Activated T-cell treated with anti-CD3 and anti-CD28 coated beads, Interleukin-2, amount 50 U/mL, for 48 hours (primary cell): ENCODE measurements at regions not wholly inside any gene's neighbourhood (a gene's known extent, or its start where the extent isn't known, plus 50 kb on each side); places are given as distances from the start of the nearest gene placed in this dataset.

Source experiments
- DNase-seq, 2 experiments: peaks; one replicate each; pipeline ENCODE4 v3.0.0-alpha.2; 2020

DNA sequence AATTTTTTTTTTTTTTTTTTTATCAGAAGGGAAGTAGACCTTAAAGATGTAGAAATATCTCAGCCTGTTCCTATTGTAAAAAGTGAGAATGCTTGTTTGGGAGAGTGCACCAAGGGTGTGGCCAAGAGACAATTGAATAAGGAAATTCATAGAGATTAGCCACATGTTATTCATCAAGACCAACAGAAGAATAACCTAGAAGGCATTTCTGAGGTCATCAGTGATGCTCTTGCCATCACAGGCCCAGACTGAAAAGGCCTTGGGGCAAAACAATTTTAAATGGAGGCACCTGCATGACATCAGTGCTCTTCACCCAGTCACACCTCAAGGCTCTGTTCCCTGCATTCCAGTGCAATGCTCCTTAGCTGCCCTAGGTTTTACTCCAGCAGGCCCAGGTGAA lies 2043.3 kb upstream of the PIK3C3 start:
- DNase-seq, result no peak

DNA sequence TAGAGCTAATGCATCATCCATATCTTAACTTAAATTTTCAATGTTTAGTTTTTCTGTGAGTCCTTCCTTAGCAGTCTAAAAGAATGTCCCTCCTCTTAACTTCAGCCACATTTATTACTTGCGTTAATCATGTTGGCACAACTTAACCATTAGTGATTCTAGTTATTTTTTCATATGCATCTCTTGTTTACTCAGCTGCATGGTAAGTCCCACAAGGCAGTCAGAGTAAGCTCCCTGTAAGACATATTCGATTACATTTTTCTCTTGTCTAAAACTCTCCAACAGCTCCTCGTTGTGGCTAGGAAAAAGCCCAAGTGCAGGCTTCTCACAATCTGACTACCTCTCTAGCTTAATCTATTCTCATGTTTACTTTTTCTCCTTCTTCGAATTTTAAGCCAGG lies 2045.3 kb upstream of the PIK3C3 start:
- DNase-seq, result no peak

- no peak for DNase-seq
These were observed 2068.9 kb upstream of the PIK3C3 start for GRCh38 chr18:39886136-39886535.

DNA sequence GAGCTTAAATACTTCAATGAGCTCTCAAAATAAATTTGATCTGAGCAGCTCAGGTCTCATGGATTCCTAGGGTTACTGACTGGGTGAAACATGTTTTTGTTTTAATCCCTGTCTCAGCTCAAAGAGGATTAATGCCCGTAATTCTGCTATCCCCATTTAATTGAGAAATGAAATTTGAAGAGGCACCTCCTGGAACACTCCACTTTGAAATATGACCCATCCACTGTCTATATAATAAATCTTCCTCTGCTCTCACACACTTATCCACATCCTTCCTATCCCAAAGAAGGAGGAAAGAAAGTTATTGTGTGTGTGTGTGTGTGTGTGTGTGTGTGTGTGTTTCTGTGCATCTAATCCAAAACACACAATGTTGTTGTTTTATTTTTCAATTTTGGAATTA lies 2082.4 kb upstream of the PIK3C3 start:
- no peak for DNase-seq

DNA sequence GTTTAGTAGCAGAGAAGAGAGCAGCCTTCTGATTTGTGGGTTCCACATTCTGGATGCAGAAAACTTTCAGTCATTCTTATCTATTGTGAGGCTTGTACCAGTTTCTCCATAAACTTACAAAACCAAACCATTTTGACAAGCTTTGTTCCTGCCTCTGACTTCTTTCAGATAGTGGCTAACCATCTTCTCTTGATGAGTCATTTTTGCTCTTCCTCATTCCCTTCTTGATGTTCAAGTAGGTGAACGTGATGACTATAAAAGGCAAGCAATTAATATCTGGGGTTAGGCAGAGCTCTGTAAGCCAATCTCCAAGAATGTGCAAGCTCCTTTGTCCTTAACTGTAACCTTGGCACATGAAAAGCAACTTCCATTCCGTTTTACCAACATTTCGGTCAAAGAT lies 2083.1 kb upstream of the PIK3C3 start:
- no peak for DNase-seq

- no peak for DNase-seq
These were observed 2084.4 kb upstream of the PIK3C3 start for GRCh38 chr18:39870591-39870990.

- no peak for DNase-seq
These were observed 2091.1 kb upstream of the PIK3C3 start for GRCh38 chr18:39863916-39864315.

DNA sequence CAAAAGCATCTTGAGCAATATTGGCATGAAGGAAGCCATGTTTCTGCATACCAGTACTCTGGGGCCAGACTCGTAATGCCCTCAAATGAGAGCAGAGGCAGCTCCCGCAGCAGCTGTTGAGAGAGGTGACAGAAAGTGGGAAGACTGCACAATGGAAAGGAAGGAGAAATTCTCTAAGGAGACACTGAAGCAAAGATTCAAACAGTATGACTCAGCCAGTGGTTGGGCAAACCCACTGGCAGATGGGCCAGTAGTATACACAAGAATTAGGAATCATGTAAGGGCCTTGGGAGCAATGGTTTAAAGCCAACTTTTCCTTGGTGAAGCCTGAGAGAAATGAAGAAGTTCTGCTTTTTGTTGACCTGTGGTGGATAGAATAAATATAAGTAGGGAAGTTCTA lies 2092.7 kb upstream of the PIK3C3 start:
- no peak for DNase-seq

- DNase-seq, result no peak
These were observed 2100.7 kb upstream of the PIK3C3 start for GRCh38 chr18:39854291-39854690.

DNA sequence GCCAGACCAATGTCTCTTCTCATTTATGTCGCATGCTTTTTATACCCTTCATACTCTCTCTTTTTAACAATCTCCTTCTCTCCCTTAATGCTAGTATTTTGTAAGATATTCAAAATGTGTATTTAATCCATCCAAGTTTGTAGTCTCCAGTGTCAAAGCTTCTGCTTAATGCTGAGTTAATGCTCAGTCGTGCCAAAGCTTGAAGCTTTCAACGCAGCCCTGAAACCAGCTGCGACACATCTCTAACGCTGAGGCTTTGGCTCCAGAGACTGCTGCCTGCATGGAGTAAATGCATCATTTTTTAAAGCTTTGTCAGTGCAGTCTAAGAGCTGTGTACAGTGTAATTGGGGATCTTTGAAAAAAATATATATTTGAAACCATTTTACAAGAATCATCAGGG lies 2108.8 kb upstream of the PIK3C3 start:
- no peak for DNase-seq

DNA sequence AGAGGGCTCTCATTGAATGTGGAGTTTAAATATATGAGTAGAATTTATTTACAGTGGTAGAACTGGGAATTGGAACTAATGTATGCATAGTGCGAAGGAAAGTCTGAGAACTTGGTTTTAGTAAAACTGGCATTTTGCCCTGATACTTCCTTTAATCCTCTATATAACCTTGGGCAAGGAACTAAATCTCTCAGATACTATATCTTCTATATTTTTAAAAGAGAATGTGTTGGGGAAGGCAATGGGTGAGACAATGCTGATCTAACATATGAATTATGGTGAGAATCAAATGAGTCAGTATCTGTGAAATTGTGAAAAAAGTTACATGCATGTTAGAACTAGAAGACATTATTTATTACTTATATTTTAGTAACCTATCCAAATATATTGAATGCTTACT lies 2109.4 kb upstream of the PIK3C3 start:
- DNase-seq, result no peak

GRCh38 chr18:39845106-39845505 lies 2109.9 kb upstream of the PIK3C3 start:
- no peak for DNase-seq

GRCh38 chr18:39843546-39843945 lies 2111.5 kb upstream of the PIK3C3 start:
- no peak for DNase-seq

DNA sequence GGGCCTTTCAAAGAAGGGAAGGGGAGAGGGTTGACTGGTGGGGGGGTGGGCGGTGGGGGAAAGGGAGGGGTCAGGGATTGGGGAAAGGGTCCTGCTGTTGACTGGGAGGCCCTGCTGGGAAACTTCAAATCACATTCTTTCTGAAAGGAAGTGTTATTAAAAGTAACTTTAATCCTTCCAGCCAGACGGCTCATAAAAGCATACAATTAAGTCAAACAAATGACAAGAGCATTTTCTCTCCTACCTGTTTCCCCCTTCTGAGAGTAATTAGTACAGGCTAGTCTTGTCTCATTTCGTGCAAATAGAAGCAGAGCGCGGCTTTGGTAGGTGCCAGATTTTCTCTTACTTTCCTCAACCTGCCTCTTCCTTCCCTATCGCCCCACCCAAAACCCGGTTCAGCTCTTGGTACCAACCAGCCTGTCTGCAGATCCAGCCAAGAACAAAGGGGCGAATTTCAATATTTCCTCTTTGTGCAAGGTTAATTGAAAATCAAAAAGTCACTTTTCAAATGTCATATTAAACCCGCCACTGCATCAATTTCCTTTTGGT lies 2112.6 kb upstream of the PIK3C3 start:
- DNase-seq, result no peak

DNA sequence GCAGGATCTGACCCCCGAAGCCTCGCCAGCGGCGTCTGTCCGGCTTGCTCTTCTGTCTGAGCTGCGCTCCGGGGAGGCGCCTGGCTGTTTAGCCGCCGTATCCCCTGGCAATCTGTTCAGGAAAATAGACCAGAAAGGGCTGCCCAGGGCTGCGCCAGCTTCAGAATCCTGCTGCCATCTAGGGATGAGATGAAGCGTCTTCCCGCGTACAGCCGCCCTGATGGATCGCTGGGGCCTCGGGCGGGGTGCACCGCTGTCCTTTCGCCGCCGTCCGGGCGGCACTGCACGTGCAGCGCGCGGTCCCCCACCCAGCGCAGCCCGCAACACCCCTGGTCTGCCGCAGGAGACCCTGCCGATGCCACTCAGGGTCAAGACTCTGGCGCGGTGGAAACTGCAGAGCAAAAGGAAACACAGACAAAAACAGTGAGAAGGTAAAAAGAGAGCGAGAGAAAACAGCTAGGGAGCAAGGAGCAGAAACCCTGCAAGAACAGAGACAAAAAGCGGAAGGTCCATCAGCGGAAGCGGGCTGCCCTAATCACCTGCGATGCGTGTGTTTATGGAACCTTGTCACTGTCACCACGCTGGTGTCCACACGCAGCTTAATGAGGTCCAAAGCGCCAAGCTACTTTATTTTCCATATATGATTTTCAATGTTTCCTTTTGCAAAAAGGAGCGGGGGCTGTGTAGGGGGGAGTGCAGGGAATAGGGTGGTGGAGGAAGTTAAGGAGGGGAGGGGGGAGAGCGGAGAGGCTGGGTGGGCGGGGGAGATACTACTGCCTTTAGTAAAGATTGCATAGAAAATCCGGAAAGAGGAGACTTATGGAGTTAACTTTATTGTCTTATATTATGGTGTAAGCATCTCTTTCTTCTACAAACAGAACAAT lies 2113.3 kb upstream of the PIK3C3 start:
- DNase-seq, result no peak

GRCh38 chr18:39840856-39841481 lies 2114.1 kb upstream of the PIK3C3 start:
- no peak for DNase-seq

DNA sequence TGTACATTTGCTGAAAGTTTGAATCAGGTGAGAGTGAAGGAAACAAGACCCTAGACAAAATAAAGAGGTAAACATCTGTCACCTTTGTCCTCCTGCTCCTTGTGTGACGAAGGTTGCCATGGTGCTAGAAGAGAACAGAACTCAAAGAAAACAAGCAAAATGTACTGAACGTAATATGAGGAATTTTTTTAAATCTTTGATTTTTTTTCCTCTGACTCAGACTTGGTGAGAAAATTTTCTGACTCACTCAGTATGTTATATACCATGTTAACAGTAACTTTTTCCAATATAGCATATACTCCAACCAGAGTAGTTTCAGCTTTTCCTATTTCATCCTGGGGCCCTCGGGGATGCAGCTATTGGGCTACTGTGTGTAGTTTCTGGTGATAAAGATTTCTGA lies 2114.6 kb upstream of the PIK3C3 start:
- no peak for DNase-seq

- DNase-seq, result no peak
These were observed 2115.3 kb upstream of the PIK3C3 start for GRCh38 chr18:39839782-39840181.

DNA sequence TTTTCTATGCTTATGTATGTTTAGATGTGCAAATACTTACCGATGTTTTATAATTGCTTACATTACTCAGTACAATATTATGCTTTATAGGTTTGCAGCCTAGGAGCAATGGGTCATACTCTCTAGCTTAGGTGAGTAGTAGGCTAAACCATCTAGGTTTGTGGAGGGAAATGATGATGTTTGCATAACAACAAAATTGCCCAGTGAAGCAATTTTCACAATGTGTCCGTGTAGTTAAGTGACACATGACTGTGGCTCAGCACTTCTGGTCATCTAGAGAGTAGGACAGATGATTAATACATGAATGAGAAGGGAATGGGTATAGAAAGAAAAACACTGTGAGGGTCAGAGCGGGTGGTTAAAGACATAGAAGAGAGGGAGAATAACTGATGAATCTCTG lies 2116.2 kb upstream of the PIK3C3 start:
- no peak for DNase-seq

- DNase-seq, result no peak
These were observed 2119.6 kb upstream of the PIK3C3 start for GRCh38 chr18:39835303-39836030.

- no peak for DNase-seq
These were observed 2120.4 kb upstream of the PIK3C3 start for GRCh38 chr18:39834636-39835035.

DNA sequence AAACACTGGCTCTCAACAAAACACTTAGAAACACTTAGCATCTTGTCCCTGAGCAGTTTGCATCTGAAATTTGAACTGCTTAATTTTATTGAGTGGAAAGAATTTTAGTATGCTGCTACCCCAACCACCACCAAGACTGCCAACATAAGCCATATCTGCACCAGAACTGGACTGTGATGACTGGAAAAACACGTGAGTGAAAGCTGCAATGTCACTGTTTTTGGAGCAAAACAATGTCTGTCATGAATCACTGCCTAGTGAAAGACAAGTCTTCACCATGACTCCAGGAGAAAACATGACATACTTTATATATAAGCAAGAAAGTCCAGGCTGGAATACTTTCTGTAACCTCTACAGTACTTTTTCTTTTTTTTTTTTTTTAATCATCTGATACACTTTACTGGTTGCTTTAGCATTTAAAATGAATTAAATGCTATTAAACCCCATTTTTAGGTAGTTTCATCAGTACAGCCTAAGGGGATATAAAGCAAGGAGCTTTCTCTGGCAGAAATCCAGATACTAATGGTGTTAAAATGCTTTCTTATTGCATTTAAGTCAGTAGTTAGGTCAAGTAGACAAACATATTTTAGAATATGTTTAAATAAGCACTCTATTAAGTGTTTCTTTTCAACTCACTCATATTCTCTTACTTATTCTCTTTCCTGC lies 2129.4 kb upstream of the PIK3C3 start:
- no peak for DNase-seq

DNA sequence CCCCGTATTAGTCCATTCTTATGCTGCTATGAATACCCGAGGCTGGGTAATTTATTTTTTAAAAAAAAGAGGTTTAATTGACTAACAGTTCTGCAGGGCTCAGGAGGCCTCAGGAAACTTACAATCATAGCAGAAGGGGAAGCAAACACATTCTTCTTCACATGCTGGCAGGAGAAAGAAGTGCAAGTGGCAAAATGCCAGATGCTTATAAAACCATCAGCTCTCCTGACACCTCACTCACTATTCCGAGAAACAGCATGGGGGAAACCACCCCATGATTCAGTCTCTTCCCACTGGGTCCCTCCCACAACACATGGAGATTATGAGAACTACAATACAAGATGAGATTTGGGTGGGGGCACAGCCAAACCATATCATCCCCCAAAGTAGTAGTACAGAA lies 2148.5 kb upstream of the PIK3C3 start:
- no peak for DNase-seq
